Occipital lobe (tissue), 1 donor: ENCODE measurements at regions not wholly inside any gene's neighbourhood (a gene's known extent, or its start where the extent isn't known, plus 50 kb on each side); places are given as distances from the start of the nearest gene placed in this dataset.

ENCODE experiments used
- DNase-seq: peaks from one replicate; lab custom pipeline; 2025; lab: John Stamatoyannopoulos, UW

- no peak for DNase-seq
These were observed 318.5 kb downstream of the BLID start for GRCh38 chr11:121797496-121797895.

GRCh38 chr11:121795174-121795573 lies 320.8 kb downstream of the BLID start:
- DNase-seq: no peak

- no peak for DNase-seq
These were observed 321.3 kb downstream of the BLID start for GRCh38 chr11:121794671-121795141.

GRCh38 chr11:121793916-121794315 lies 322.1 kb downstream of the BLID start:
- no peak for DNase-seq

- no peak for DNase-seq
These were observed 322.7 kb downstream of the BLID start for GRCh38 chr11:121793291-121793690.

- no peak for DNase-seq
These were observed 323.8 kb downstream of the BLID start for GRCh38 chr11:121792185-121792584.

GRCh38 chr11:121790430-121790829 lies 325.6 kb downstream of the BLID start:
- DNase-seq: no peak

- no peak for DNase-seq
These were observed 328.2 kb upstream of the SORL1-AS1 start for GRCh38 chr11:121780971-121781370.

- no peak for DNase-seq
These were observed 324.3 kb upstream of the SORL1-AS1 start for GRCh38 chr11:121777056-121777455.

- no peak for DNase-seq
These were observed 322.5 kb upstream of the SORL1-AS1 start for GRCh38 chr11:121775276-121775675.

GRCh38 chr11:121773076-121773475 lies 320.3 kb upstream of the SORL1-AS1 start:
- no peak for DNase-seq

GRCh38 chr11:121770939-121771595 lies 318.3 kb upstream of the SORL1-AS1 start:
- no peak for DNase-seq

- no peak for DNase-seq
These were observed 316.4 kb upstream of the SORL1-AS1 start for GRCh38 chr11:121769191-121769590.

- no peak for DNase-seq
These were observed 314.7 kb upstream of the SORL1-AS1 start for GRCh38 chr11:121767433-121767832.

- no peak for DNase-seq
These were observed 314.2 kb upstream of the SORL1-AS1 start for GRCh38 chr11:121766991-121767390.

- DNase-seq: no peak
These were observed 313.4 kb upstream of the SORL1-AS1 start for GRCh38 chr11:121766166-121766565.

GRCh38 chr11:121763526-121763925 lies 310.8 kb upstream of the SORL1-AS1 start:
- DNase-seq: no peak

- DNase-seq: no peak
These were observed 310.1 kb upstream of the SORL1-AS1 start for GRCh38 chr11:121762820-121763219.

GRCh38 chr11:121761186-121761585 lies 308.4 kb upstream of the SORL1-AS1 start:
- DNase-seq: no peak

GRCh38 chr11:121757480-121758125 lies 304.8 kb upstream of the SORL1-AS1 start:
- no peak for DNase-seq

- DNase-seq: no peak
These were observed 303.1 kb upstream of the SORL1-AS1 start for GRCh38 chr11:121755906-121756305.

GRCh38 chr11:121755191-121755590 lies 302.4 kb upstream of the SORL1-AS1 start:
- no peak for DNase-seq

GRCh38 chr11:121754598-121754997 lies 301.8 kb upstream of the SORL1-AS1 start:
- no peak for DNase-seq
